NT2/D1 (cell line): ENCODE measurements at regions not wholly inside any gene's neighbourhood (a gene's known extent, or its start where the extent isn't known, plus 50 kb on each side); places are given as distances from the start of the nearest gene placed in this dataset.
"Not testable (repeated sequence)": the region's sequence is repeated elsewhere in the genome, so short reads cannot be mapped to it uniquely, and the experiment has no call there.

ENCODE experiments used
- DNase-seq: peaks from one replicate; pipeline ENCODE4 v3.0.0-alpha.2; 2011; ENCODE audit warnings: low read depth, low spot score
- H3K27me3 ChIP-seq: 2 replicates; pipeline ENCODE4 v1.6.0; 2011; ENCODE audit warnings: mild to moderate bottlenecking; ENCODE audit not compliant: insufficient read length, insufficient read depth
- H3K36me3 ChIP-seq: 2 replicates; pipeline ENCODE4 v1.6.1; 2011; ENCODE audit warnings: mild to moderate bottlenecking, low read length, mixed read lengths; ENCODE audit not compliant: insufficient read depth, insufficient read length
- H3K4me1 ChIP-seq: 2 replicates; pipeline ENCODE4 v1.5.1; 2011; ENCODE audit not compliant: insufficient read depth, insufficient read length
- H3K4me3 ChIP-seq: 2 replicates; pipeline ENCODE4 v1.5.1; 2011; ENCODE audit warnings: low read depth; ENCODE audit not compliant: insufficient read length
- H3K9ac ChIP-seq: 2 replicates; pipeline ENCODE4 v1.6.0; 2011; ENCODE audit warnings: low read depth; ENCODE audit not compliant: insufficient read length
- H3K9me3 ChIP-seq: 2 replicates; pipeline ENCODE4 v1.5.1; 2011; ENCODE audit warnings: mild to moderate bottlenecking, low read length; ENCODE audit not compliant: insufficient read depth
- SUZ12 ChIP-seq: IDR thresholded peaks from 2 replicates; pipeline ENCODE4 v1.6.1; 2011; ENCODE audit not compliant: insufficient read length, insufficient read depth; ENCODE audit errors: extremely low read depth
- YY1 ChIP-seq: IDR thresholded peaks from 2 replicates; pipeline ENCODE4 v1.6.1; 2011; ENCODE audit not compliant: insufficient read length, insufficient read depth
- ZNF274 ChIP-seq: IDR thresholded peaks from 2 replicates; pipeline ENCODE4 v1.6.1; 2011; ENCODE audit warnings: mild to moderate bottlenecking, low read depth, low read length

GRCh38 chr12:96101806-96102205 is 66.4 kb upstream of the LTA4H start:
- no peak for DNase-seq
- H3K27me3 ChIP-seq = no peaks in the 10 kb centered on the region
- H3K4me3 ChIP-seq = no peak overlapping the region
- H3K36me3 ChIP-seq = no peaks in the 10 kb centered on the region
- no peak overlapping the region for H3K9ac ChIP-seq
- H3K4me1 ChIP-seq = no peaks in the 10 kb centered on the region
- TF ChIP-seq SUZ12 (no peak), YY1 (no peak), ZNF274 (no peak)
- H3K9me3 ChIP-seq = no peaks in the 10 kb centered on the region

- no peaks in the 10 kb centered on the region for H3K4me1 ChIP-seq
Measured at GRCh38 chr12:96103067-96103644, 67.8 kb upstream of the LTA4H start.

DNA sequence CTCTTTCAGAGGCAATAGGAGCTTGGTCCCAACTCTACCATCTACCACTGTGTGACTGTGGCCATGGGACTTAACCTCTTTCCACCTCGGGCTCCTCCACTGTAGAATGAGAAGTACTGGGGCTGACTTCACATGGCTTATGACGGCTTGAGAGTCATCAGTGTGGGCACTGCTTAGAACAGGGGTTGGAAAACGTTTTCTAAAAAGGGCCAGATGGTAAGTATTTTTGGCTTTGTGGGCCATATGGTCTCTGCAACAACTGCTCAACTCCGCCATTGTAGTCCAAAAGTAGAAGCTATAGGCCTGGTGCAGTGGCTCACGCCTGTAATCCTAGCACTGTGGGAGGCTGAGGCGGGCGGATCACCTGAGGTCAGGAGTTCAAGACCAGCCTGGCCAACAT is 69.2 kb upstream of the LTA4H start:
- TF ChIP-seq YY1 = no peak
- no peak for TF ChIP-seq ZNF274
- TF ChIP-seq SUZ12 = no peak
- no peak for DNase-seq
- Histone ChIP-seq H3K4me1 (no peaks in the 10 kb centered on the region), H3K36me3 (no peaks in the 10 kb centered on the region), H3K9ac (no peak overlapping the region), H3K4me3 (no peak overlapping the region), H3K9me3 (peaks cover 4% of the 10 kb centered on the region; the same call in 1 of the 2 replicates), H3K27me3 (no peaks in the 10 kb centered on the region)

More at GRCh38 chr12:96103067-96103644, 67.8 kb upstream of the LTA4H start:
- TF ChIP-seq YY1 = no peak
- no peak for TF ChIP-seq SUZ12
- TF ChIP-seq ZNF274 = no peak
- Histone ChIP-seq H3K9ac (no peak overlapping the region), H3K27me3 (no peaks in the 10 kb centered on the region), H3K9me3 (no peaks in the 10 kb centered on the region), H3K4me3 (no peak overlapping the region), H3K36me3 (no peaks in the 10 kb centered on the region)
- no peak for DNase-seq

- Histone ChIP-seq H3K4me3 (no peak overlapping the region), H3K9ac (no peak overlapping the region), H3K9me3 (peaks cover 4% of the 10 kb centered on the region; the same call in 1 of the 2 replicates), H3K4me1 (no peaks in the 10 kb centered on the region), H3K36me3 (no peaks in the 10 kb centered on the region), H3K27me3 (no peaks in the 10 kb centered on the region)
- DNase-seq = no peak
- TF ChIP-seq YY1 (no peak), ZNF274 (no peak), SUZ12 (no peak)
Measured at GRCh38 chr12:96106137-96106536, 70.8 kb upstream of the LTA4H start.

DNA sequence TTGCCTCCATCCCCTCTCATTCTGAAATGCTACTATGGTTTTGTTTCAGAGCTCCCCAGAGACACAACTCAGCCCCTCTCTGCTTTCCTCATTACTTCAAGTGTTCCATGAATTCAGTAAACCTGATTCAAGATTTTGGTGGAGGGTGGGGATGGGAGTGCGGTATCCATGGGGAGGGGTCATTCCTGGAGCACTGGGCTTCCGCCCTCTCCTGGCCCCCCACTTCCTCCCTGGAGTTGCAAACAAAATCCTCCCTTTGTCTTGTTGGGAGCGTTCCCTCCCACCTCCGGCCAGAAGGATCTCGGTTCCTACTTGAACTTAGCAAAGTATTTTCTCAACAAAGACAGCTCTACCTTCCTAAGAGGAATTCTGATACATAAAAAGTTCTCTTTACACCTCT is 71.8 kb upstream of the LTA4H start:
- no peak for DNase-seq
- no peak overlapping the region for H3K4me3 ChIP-seq
- no peaks in the 10 kb centered on the region for H3K36me3 ChIP-seq
- no peak for TF ChIP-seq ZNF274
- no peak for TF ChIP-seq SUZ12
- no peak for TF ChIP-seq YY1
- no peaks in the 10 kb centered on the region for H3K4me1 ChIP-seq
- no peak overlapping the region for H3K9ac ChIP-seq
- H3K9me3 ChIP-seq = peaks cover 4% of the 10 kb centered on the region; the same call in 1 of the 2 replicates
- H3K27me3 ChIP-seq = no peaks in the 10 kb centered on the region

DNA sequence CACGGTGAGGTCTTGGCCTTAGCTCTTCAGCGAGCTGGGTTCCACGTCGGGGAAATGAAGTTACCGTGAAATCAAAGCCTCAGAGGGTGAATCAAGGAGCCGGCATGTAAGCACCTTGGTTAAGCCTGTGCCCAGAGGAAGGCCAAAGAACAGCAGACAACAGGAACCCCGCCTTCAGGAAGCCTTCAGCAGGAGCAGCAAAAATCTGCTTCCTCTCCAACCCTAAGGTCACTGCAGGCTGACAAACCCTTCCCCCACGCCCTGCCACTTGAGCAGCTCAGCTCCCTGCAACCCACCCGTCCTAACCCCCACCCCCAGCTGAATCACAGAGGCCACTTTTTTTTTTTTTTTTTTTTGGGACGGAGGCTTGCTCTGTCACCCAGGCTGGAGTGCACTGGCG is 72.9 kb upstream of the LTA4H start:
- Histone ChIP-seq H3K4me3 (no peak overlapping the region), H3K27me3 (no peaks in the 10 kb centered on the region), H3K4me1 (no peaks in the 10 kb centered on the region), H3K9me3 (peaks cover 4% of the 10 kb centered on the region; the same call in 1 of the 2 replicates), H3K9ac (peak overlapping the region; percentile 22), H3K36me3 (no peaks in the 10 kb centered on the region)
- DNase-seq = peak; percentile 22
- TF ChIP-seq SUZ12 (no peak), YY1 (no peak), ZNF274 (no peak)

DNA sequence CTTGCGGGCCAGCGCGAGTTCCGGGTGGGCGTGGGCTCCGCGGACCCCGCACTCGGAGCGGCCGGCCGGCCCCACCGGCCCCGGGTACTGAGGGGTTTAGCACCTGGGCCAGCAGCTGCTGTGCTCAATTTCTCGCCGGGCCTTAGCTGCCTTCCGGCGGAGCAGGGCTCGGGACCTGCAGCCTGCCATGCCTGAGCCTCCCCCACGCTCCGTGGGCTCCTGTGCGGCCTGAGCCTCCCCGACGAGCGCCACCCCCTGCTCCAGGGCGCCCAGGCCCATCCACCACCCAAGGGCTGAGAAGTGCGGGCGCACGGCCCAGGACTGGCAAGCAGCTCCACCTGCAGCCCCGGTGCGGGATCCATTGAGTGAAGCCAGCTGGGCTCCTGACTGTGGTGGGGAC is 73.6 kb upstream of the LTA4H start:
- H3K4me3 ChIP-seq, H3K9me3 ChIP-seq, H3K36me3 ChIP-seq, H3K4me1 ChIP-seq, H3K27me3 ChIP-seq, DNase-seq, H3K9ac ChIP-seq: not testable (repeated sequence)

DNA sequence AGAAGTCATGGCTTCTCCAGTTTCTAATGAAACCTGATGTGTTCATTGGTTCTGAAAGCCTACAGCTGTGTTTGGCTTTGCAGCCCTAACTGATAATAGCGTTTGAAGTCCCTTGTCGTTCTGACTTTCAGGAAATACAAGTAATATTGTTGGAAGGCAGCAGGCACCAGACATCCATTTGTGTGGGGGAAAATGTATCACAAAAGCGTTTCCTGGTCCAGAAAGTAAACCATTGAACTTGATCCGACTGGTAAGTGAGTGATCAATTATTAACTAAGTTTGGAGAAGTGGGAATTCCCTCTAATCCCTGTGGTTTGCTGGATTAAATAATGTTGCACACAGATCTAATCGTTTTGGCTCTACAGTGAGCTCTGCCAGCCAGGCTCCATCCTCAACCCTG is 77.3 kb upstream of the LTA4H start:
- no peaks in the 10 kb centered on the region for H3K36me3 ChIP-seq
- no peak for DNase-seq
- H3K4me3 ChIP-seq = no peak overlapping the region
- no peak overlapping the region for H3K9ac ChIP-seq
- TF ChIP-seq SUZ12 = no peak
- TF ChIP-seq YY1 = no peak
- TF ChIP-seq ZNF274 = no peak
- H3K4me1 ChIP-seq = no peaks in the 10 kb centered on the region
- no peaks in the 10 kb centered on the region for H3K27me3 ChIP-seq
- H3K9me3 ChIP-seq = peaks cover 4% of the 10 kb centered on the region; the same call in 1 of the 2 replicates
